ENCODE measurements at regions not wholly inside any gene's neighbourhood (a gene's known extent, or its start where the extent isn't known, plus 50 kb on each side); places are given as distances from the start of the nearest gene placed in this dataset.

DNA sequence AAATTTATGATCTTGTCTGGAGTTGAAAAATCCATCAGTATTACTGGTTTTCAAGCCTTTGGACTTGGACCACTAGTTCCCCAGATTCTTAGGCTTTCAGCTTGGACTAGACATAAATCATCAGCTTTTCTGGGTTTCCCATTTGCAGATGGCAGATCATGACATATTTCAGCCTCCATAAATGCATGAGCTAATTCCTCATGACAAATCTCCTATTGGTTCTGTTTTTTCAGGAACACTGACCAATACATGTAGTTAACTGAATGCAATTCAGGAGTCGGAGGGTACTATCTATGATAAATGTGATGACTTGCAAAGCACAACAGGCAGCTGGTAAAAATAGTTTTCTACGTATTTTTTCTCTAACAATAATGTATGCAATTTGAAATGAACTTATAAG is 635.6 kb downstream of the TRAM1L1 start:
- DNase-seq (ENCODE audit: low read depth in 4 of 4, low spot score in 2 of 4), result no peak

DNA sequence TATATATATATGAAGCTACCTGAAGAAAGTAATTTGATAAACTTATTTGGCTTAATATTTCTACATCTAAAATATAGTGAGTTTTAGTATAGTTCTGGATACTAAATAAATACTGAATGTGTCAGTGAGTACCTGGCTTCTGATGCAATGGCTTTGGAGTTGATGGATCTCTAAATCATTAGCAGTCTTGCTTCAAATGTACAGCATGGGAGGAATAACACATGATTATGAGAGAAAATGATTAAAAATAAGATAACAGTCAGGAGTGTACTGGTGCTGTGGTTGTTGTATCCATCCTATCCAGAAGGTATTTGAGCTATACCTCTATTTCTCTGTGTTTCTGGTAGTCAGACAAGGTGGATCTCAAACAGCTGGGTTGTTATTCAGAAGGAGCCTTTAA is 641.3 kb downstream of the TRAM1L1 start:
- no peak for DNase-seq (ENCODE audit: low read depth in 4 of 4, low spot score in 2 of 4)

DNA sequence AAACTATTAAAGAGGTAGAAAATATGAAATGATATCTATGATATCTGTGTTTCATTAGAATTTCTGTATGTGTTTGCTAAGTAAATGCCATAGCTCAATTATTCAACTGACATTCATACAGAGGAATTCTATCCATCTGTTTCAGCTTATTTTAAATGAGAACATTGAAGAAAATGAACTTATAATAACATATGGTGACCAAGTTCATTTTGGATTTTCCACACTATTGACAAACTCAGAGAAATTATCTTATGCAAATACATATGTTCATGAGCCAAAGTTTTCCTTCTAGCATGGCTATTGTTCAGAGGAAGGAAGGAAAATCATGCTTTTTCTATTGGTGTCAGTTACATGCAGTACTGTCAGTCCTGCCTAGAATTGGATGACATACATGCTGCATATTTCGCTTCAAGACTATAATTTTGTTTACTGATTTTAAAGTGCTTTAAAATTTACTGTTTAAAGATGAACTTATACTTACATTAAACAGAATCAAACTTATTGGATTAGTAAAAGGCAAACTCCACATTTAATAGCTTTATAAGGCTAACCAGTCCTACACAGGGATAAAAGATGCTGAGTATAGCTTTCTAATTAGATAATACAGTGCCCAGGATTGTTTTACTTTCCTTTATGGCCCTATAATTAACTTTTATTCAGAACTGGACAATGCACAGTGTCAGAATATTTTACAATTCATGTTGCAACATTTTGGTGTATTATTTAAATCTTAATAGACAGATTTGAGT is 646.2 kb downstream of the TRAM1L1 start:
- DNase-seq (ENCODE audit: low read depth in 4 of 4, low spot score in 2 of 4), result no peak

DNA sequence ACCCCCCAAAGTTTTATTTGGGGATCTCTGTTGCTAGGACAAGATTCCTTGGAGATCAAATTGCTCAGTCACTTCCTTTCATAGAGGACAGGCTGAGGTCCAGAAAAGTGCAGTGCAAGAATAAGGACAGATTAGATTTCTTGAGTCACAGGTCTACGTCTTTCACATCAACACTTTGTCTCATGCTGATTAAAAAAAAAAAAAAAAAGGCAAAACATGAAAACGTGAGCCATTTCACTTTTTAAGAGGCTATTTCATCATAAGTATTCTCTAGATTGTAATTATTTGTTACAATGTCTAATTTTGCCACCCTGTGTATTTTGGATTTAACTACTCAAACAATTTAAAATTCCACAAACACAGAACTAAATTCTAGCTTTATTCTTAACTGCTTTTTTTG is 647.0 kb downstream of the TRAM1L1 start:
- no peak for DNase-seq (ENCODE audit: low read depth in 4 of 4, low spot score in 2 of 4)

DNA sequence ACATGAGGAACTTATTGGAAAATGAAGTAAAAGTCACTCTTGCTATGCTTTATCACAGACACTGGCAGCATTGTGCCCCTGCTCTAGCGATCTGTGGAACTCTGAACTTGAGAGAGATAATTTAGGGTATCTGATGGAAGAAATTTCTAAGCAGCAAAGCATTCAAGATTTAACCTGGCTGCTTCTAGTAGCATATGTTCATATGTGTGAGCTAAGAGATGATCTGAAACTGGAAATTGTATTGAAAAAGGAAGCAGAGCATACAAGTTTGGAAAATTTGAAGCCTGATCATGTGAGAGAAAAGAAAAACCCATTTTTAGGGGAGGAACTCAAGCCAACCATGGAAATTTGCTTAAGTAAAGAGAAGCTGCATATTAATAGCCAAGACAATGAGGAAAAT is 657.7 kb downstream of the TRAM1L1 start:
- no peak for DNase-seq (ENCODE audit: low read depth in 4 of 4, low spot score in 2 of 4)

DNA sequence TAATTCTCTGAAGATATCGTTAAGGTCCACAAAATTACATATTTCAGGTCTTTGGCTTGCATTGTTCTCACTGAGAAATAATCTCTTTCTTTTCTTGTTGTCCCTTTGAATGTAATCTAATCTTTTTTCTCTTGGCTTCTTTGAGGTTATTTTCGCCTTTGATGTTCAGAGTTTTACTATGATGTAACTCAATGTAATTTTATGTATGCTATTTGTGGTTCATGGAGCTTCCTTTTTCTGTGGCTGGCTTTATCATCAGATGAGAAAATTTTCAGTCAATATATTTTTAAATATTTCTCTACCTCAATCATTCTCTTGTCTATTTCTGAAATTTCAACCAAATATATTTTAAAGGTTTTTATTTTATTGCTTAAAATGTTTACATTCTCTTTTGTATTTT is 672.2 kb downstream of the TRAM1L1 start:
- no peak for DNase-seq (ENCODE audit: low read depth in 4 of 4, low spot score in 2 of 4)

DNA sequence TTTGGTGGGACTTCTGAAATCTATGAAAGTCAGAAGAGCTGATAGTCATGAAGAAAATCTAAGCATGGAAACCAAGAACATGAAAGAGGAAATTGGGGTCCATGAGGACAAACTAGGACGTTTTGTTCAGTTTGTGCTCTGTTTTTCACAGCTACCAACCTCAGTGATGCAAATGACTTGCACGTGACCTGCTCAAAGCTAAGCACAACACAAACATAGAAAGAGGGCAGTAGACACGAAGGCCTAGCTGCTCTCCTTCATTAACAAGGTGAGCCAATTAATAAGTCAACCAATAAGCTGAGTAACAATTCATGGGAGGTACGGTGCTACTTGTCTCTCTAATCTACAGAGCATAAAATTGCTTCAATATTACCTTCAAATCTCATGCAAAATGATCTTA is 684.1 kb downstream of the TRAM1L1 start:
- no peak for DNase-seq (ENCODE audit: low read depth in 4 of 4, low spot score in 2 of 4)

DNA sequence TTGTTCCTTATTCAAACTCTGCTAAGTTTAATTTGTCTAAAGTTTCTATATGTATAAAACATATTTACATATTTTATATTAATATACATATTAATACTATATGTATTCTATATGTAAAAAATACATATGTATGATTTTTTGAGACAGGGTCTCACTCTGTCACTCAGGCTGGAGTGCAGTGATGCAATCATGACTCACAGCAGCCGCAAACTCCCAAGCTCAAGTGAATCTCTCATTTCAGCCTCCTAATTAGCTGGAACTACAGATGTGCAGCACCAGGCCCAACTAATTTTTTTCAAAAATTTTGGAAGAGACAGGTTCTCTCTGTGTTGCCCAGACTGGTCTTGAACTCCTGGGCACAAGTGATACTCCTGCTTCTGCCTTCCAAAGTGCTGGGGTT is 684.9 kb downstream of the TRAM1L1 start:
- no peak for DNase-seq (ENCODE audit: low read depth in 4 of 4, low spot score in 2 of 4)

DNA sequence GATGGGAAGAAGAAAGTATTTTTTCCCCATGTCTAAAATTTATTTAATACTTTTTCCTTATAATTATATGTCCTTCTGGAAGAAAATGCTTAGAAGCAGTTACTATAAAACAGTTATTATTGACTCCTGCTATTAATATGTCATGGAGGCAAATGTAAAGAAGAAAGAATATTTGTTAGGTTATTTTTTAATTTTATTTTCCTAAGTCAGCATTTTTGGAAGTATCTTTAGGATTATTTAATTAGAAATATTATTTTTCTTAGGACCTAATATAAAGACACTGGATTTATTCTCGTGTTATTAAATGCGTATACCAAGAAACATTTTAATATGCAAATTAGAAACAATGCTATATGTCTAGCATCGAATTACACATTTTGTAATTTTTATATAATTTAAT is 687.7 kb downstream of the TRAM1L1 start:
- no peak for DNase-seq (ENCODE audit: low read depth in 4 of 4, low spot score in 2 of 4)

DNA sequence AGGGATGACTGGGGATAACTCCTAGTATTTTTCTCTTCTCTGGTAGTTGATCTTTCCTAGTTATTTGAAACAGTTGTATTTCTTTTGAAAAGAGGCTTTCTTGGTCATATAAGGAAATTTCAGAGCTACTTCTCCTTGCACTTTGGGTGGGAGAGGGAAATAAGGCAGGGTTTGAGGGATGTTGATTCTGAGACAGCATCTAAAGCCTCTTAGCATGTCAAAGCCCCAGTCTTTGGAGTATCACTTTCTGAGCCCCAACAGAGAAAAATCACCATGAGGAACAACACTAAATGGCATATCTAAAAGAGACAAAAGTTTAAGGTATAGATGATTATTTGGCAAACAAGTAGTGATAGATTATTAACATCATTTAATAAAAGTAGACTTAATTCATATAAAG is 688.1 kb downstream of the TRAM1L1 start:
- no peak for DNase-seq (ENCODE audit: low read depth in 4 of 4, low spot score in 2 of 4)

DNA sequence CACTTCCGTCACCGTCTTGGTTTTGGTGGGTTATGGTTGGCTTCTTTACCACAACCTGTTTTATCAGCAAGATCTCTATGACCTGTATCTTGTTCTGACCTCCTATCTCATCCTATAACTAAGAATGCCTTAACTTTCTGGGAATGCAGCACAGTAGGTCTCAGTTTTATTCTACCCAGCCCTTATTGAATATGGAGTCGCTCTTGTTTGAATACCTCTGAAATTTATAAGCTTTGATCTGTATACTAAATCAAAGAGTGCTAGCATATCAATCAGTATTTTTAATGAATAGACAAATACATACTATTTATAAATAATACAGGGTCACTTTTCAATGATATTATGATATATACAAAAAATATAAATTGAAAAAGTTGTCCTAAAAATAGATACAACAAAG is 690.0 kb downstream of the TRAM1L1 start:
- no peak for DNase-seq (ENCODE audit: low read depth in 4 of 4, low spot score in 2 of 4)

DNA sequence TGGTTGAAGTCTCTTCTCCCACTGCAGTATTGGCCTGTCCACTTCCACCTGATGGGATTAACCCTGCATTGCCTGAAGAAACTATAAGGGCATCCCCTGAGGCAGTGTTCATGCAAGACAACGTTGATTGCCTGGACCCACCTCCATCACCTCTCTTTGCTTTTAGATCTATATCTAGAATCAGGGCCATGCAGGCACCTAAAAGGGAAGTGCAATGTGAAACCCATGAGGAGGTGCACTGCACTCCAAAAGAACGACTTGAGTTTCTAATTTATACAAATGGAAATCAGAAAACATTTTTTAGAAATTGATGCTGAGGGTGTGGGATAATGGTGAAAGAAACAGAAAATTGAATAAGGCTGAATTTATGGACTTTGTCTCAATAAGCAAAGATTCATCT is 694.4 kb downstream of the TRAM1L1 start:
- DNase-seq (ENCODE audit: low read depth in 4 of 4, low spot score in 2 of 4), result no peak

DNA sequence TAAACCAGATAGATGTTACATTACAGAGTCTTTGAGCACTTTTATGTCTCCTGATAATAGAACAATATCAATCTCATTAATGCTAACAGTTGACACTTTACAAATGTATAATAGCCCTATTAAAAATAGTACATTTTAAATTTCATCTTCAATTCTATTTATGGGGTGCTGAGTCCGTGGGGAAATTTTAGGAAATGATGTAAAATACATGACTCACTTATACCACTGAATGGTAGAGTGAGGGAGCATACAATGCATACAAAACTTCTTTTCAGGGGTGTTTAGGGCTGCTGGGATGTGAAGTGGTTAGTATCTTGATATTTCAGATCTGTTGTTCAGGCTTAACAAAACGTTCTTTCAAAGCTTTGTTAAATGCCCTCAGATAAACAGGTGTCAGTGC is 696.2 kb downstream of the TRAM1L1 start:
- DNase-seq (ENCODE audit: low read depth in 4 of 4, low spot score in 2 of 4), result no peak

DNA sequence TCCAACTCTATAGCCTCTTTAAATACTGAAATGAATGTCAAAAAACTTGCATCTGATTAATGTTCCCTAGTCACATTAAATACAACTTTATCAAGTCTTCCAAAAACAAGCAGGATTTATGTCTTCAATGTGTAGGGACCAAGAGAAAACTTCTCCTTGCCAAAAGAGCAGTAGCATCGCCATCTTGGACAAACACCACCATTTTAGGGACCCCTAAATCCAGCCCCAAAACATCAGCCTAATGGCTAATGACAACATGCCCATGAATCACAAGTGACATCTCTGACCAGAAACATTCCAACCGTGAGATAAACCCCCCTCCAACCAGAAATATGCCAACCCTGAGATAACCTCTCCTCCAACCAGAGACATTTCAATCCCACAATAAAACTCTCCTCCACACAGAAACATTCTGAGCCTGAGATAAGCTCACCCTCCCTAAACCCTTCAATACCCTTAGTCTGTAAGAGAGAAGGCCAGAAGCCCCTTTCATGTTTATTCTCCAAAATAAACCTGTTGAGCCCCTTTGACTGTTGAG is 697.4 kb downstream of the TRAM1L1 start:
- peak in 1 of 4 donors; percentile 10 for DNase-seq (ENCODE audit: low read depth in 4 of 4, low spot score in 2 of 4)

DNA sequence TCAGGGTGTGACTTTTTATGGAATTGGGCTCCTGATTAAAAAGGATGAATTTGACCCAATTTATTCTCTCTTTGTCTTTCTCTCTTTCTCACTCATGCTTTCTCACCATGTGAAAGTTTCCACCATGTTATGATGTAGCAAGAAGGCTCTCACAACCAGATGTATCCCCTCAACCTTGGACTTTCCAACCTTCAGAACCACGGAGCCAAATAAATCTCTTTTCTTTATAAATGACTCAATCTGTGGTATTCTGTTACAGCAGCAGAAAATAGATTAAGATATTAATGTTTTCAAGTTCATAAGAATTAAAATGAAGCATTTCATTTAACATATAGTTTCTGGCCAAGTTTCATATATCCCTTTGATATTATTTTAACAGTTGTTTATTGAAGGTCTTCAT is 698.5 kb downstream of the TRAM1L1 start:
- DNase-seq (ENCODE audit: low read depth in 4 of 4, low spot score in 2 of 4), result no peak

DNA sequence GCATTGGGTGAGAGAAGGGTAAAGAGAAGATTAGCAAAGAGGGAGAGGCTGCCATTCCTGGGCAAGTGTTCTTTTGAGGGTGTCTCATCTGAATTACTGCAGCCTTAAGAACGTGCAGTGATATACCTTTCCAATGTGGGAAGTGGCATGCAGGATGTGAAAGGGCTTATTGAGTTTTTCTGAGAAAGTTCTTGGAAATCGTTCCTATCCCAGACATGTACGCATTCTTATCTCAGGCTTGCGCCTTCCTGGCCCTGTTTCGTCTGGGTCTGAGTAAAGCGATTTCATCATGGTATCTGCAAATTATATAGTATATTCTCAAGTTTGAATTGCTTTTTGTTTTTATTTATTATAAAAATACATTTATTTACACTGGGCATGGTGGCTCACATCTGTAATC is 699.8 kb downstream of the TRAM1L1 start:
- no peak for DNase-seq (ENCODE audit: low read depth in 4 of 4, low spot score in 2 of 4)

DNA sequence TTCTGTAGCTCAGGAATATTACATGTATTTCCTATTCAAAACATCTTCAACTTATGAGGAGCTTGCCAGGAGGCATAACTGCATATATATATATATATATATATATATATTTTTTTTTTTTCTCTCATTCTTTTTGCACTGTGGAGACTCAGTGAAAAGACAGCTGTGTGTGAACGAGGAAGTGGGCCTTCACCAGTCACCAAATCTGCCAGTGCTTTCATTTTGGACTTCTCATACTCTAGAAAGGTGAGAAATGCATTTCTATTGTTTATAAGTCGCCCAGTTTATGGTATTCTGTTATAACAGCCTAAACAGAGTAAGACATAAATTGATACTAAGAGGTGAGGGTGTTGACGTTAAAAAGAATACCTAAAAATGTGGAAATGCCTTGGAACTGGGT is 710.6 kb downstream of the TRAM1L1 start:
- DNase-seq (ENCODE audit: low read depth in 4 of 4, low spot score in 2 of 4), result no peak

DNA sequence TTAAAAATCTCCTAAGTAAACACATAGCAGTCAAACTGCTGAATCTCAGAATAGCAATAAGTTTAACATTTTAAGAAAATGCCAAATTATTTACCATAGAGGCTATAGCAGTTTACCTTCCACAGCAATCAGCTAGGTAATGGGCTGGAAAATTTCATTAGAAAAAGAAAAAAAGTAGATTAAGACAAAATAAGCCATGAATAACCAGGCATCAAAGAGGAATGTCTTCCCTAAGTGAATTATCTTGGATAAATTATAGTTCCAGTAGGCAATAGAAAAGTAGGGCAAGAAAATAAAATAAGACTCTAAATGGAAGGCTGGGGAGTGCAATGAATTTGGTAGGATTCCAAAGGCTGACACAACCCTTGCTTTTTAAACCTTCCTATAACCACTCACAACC is 722.8 kb downstream of the TRAM1L1 start:
- no peak for DNase-seq (ENCODE audit: low read depth in 4 of 4, low spot score in 2 of 4)

DNA sequence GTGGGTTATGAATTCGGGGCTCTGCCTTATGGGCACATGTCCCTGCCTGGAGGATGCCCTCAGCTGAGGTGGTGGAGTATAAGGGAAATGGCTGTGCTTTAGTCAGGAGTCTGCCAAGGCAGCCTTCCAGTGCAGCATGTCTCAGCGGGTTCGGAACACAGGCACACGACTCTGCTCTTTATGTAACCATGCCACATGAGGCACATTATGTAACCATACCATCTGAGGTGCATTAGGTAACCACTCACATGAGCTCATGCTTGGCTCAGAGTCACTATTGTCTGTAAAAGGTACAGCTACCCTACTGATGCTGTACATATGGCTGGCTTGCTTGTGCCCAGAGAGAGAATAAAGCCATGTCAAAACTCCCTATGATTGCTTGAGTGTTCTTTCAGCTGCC is 723.6 kb downstream of the TRAM1L1 start:
- no peak for DNase-seq (ENCODE audit: low read depth in 4 of 4, low spot score in 2 of 4)

DNA sequence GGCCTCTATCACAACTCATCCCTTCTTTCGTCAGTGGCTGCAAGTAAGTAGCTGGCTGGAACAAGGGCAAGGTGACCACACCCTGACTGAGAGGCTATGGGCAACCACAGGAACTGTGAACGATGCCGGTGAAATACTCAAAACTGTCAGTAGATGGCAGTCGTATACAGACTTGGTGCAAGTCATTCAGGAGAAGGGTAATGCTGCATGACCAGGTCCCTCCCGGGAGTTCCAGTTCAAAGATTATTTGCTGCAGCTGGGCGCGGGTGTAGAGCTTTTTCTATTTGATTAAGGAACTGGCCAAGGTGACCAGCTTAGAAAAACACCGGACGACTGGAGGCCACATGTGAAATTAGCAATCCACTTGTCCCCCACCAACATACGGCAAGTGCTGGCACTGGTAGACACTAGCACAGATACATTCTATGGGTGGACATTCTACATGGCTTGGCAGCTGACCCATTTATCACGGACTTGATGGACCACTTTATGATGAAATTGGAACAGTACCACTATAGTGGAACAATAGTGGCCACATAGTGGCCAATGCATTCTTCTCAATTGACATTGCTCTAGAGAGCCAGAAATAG is 726.6 kb downstream of the TRAM1L1 start:
- peak; percentile 18 to 36 (median 22) for DNase-seq (ENCODE audit: low read depth in 4 of 4, low spot score in 2 of 4)

DNA sequence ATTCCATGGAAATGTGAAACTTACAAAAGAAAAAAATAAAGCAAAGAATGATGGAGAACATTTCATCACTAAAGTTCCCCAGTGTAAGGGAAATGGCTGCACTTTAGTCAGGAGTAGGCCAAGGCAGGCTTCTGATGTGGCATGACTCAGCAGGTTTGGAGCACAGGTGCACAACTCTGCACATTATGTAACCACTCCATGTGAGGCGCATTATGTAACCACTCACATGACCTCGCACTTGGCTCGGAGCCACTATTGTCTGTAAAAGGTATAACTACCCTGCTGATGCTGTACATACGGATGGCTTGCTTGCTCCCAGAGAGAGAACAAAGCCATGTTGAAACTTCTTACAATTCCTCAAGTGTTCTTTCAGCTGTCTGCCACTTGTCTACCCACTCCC is 727.6 kb downstream of the TRAM1L1 start:
- DNase-seq (ENCODE audit: low read depth in 4 of 4, low spot score in 2 of 4), result no peak

DNA sequence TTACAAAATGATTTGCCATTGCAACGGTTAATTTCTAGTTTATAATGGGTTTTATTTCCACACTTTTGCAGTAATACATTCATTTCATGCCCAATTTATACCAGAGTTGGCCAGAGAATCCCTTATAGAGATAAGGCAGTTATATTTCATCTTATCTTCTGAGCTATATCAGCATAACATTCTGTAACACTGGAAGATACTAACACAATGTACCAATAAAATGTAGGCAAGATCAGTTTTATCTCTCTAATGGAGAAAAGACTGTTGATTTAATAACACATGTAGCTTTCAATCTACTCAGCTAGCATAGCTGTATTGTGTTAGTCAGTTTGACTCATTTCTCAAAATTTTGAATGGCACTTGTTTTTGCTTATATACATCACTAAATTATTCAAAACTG is 738.6 kb downstream of the TRAM1L1 start:
- no peak for DNase-seq (ENCODE audit: low read depth in 4 of 4, low spot score in 2 of 4)
